HK-2 (cell line): ENCODE measurements at regions not wholly inside any gene's neighbourhood (a gene's known extent, or its start where the extent isn't known, plus 50 kb on each side); places are given as distances from the start of the nearest gene placed in this dataset.
"Not testable (repeated sequence)": the region's sequence is repeated elsewhere in the genome, so short reads cannot be mapped to it uniquely, and the experiment has no call there.

Experiments used
- DNase-seq: peaks from one replicate; pipeline ENCODE4 v3.0.0-alpha.2; 2018; ENCODE audit not compliant: unreplicated experiment

DNA sequence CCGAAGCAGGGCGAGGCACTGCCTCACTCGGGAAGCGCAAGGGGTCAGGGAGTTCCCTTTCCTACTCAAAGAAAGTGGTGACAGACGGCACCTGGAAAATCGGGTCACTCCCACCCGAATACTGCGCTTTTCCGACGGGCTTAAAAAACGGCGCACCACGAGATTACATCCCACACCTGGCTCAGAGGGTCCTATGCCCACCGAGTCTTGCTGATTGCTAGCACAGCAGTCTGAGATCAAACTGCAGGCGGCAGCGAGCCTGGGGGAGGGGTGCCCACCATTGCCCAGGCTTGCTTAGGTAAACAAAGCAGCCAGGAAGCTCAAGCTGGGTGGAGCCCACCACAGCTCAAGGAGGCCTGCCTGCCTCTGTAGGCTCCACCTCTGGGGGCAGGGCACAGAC, 549.4 kb downstream of the KIF20B start:
- not testable (repeated sequence) for DNase-seq

DNA sequence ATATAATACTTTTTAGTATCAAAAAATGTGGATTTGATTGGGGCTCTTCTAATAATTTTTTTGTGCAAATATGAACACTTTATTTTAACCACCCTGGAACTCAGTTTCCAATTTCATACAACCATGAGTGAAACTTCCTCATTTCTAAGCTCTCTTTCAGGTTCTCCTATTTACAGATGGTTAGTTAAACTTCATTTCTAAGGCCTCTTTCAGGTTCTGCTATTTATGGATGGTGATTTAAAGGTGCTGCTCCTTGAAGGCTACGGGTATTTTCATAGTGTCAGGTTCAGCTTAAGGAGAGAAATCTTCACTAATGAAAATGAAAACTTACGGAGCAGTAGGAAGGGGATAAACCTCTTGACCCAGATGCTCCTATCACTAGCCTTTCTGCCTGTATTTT, 568.3 kb downstream of the KIF20B start:
- no peak for DNase-seq

DNA sequence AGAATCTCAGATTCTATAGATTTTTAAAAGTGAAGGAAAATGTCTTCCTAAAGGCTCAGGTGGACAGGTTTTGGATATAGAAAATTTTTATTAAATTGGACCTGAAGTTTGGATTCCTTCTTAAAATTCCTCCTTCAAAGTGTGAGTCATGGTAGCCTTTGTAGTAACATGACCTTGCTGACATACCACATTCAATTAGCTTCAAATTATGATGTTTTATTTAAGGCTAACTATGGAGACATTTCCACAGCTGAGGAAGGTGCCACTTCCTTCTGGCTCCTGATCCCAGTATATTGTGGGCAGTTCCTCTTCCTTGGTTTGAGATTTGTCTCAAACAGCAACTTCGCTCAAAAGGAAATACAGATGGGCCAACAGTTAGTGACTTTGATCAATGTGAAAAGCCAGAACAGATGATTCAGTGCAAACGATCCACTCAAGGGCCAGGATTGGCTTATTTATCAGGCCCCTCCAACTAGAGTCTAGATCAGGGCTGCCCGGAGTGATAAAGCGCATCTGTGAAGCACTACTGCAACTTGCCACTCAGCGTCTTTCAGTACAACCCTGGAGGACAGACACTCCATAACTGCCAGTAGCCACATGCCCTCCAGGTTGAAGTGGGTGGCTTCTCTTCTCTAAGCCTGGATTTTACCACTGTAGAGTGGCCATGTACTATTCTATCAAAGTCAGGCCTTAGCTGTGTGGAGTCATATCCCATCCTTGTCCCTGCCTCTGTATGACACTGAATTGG, 573.5 kb downstream of the KIF20B start:
- no peak for DNase-seq

DNA sequence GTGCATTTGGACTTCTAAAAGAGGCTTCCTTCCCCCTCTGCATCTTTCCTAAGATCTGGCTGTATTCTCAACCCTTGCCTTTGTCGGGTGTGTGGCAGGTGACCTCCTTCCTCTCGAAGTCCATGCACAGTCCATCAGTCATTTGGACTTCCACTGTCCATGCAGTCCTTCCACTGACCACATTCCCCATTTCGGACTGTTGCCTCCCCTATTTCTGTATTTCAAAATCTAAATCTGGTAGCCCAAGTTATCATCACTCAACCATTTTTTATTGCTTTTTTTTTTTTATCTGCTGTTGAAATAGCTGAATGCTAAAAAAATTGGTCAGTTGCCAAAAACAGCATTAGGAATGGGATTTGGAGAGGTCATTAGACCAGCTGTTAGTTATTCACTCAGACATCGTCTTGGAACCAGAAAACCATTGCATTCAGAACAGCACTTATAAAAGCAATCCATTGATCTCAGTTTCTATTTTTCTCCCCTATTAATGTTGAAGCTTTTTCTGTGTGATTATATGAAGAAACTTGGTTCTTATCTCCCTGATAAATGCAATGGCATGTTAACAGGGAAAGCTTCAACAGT, 575.6 kb downstream of the KIF20B start:
- DNase-seq: no peak

DNA sequence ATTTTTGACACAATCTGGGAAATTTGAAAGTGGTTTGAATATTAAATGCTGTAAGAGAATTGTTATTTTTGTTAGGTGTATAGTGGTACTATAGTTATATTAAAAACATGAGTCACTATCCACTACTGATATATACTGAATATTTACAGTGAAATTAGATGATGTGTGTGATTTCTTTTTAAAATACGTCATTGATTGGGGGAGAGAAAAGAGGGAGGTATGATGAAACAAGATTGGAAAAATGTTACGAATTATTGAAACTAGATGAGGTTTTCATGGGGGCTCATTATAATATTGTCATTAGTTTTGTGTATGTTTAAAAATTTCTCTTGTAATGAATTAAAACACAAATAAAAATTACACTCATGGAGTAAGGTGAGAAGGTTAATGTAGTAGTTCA, 571.4 kb downstream of the HTR7 start:
- no peak for DNase-seq

DNA sequence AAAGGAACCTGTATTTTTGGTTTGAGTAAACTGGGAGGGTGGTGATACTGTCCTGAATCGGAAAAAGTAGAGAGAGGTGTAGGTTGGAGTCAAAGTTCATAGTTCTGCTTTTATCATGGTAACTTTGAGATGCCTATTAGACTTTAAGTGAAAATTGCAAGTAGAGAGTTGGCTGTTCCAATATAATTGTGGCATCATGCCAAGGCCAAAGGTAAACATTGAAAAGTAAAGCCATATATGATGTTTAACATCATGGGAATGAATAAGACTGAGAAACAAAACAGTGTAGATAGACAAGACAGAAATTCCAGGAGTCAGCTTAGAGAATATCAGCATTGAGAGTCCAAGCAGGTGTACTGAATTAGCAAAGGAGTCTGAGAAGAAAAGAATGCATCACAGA, 570.9 kb downstream of the HTR7 start:
- no peak for DNase-seq

DNA sequence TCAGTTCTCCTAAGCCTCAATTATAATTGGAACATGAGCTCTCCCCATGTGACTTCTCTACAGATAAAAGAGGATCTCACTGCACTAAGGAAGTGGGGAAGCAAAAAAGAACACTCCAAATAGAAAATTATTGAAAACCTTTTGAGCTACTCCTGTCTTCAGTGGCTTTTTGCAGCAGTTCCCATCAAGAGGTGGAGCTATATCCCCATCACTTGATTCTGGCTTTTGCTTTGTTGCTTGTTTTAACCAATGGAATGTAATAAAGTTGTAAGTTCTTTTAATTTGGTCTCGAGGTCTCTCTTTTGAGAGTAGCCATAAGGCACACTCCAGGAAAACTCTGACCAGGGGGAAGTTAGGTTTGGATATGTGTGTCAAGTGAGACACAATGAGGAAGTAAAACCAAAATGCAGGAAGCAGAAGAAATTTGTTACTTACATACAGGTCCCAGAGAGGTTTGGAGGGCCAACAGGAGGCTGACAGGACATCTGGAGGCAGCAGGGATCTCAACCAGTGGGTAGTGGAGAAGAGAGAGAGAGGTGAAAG, 569.4 kb downstream of the HTR7 start:
- DNase-seq: no peak

DNA sequence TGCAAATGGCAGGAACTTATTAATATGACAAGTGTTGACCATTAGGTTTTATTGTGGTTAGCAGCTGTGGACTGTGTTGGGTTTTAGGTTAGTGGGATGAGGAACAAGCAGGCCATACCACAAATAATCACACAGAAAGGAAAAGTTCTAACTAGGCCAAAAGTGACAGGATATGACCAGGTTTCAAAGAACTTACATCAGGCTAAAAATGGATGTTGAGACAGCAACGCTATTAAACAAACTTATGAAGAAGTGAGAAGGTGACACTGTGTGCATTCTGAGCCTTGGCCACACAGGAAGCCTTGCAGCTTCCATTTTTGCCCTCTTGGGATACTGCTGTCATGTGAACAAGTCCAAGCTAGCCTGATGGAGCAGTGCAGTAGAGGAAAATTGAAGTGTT, 568.8 kb downstream of the HTR7 start:
- no peak for DNase-seq

DNA sequence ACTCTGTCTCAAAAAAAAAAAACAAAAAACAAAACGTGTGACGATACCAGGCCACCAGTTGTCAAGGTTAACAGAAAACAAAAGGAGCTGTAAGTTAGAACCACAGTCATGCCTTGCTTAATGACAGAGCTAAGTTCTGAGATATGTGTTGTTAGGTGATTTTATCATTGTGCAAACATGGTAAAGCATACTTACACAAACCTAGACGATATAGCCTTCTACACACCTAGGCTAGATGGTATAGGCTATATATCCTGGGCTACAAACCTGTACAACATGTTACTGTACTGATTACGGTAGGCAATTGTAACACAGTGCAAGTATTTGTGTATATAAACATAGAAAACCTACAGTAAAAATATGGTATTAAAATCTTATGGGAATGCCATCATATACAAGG, 564.2 kb downstream of the HTR7 start:
- no peak for DNase-seq

DNA sequence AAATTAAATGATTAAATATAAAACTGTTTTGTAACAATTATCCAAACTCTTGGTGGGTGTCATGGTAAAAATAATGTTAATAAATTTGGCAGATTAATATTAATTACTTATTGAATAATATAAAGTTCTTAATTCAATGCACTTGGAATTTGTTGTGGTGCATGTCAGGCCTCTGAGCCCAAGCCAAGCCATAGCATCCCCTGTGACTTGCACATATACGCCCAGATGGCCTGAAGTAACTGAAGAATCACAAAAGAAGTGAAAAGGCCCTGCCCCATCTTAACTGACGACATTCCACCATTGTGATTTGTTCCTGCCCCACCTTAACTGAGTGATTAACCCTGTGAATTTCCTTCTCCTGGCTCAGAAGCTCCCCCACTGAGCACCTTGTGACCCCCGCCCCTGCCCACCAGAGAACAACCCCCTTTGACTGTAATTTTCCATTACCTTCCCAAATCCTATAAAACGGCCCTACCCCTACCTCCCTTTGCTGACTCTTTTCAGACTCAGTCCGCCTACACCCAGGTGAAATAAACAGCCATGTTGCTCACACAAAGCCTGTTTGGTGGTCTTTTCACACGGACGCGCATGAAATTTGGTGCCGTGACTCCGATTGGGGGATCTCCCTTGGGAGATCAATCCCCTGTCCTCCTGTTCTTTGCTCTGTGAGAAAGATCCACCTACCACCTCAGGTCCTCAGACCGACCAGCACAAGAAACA, 562.9 kb downstream of the HTR7 start:
- not testable (repeated sequence) for DNase-seq

DNA sequence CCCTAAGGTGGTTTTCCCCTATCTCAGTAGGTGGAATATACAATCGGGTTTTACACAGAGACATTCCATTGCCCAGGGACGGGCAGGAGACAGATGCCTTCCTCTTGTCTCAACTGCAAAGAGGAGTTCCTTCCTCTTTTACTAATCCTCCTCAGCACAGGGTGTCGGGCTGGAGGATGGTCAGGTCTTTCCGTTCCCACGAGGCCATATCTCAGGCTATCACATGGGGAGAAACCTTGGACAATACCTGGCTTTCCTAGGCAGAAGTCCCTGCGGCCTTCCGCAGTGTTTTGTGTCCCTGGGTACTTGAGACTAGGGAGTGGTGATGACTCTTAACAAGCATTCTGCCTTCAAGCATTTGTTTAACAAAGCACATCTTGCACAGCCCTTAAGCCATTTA, 555.8 kb downstream of the HTR7 start:
- DNase-seq: not testable (repeated sequence)

DNA sequence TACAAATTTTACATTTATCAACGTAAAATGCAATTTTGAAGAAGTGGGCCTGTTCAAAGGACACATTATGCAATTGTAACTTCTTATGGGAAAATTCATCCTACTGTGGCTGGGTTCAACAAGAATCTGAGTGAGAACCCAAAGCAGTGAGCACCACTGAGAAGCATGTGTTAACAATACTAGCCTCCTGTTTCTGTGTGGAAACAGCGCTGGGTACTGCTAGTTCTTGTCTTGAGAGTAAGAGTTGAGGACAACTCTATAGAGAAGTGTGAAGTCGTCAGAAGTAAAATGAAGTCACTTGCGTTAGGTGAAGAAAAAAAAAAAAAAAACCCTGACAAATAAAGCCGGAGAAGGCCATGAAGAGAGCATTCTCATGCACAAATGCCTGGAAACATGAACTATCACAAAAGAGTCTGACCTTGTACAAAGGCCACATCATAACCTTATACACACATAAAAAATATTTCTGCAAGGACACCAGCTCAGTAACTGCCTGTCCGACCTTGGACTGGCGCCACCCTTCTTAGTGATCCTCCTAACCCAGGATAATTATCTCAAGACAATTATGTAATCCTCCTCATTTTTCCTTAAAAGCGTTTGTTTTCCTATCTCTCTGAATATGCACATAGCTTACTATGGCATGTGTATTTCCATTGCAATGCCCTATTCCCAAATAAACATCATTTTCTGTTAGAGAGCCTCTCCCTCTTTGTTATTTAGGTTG, 554.9 kb downstream of the HTR7 start:
- DNase-seq: no peak

DNA sequence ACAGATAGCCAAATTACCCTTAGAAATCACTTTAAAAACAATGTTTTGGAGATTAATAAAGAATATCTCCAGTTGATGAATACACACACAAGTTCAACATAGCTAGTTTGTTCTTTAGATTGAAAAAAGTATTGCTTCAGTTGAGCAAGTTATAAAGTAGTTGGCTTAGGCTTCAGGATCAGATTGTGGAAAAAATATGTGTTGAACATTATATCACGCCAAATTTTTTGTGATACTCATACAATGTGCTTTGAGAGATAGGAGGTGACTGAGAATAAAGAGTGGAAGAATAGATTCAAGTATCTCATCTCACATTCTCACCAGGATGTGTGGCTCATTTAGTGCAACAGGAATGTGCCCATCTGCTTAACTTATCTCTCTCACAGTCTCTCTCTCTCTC, 553.3 kb downstream of the HTR7 start:
- no peak for DNase-seq

DNA sequence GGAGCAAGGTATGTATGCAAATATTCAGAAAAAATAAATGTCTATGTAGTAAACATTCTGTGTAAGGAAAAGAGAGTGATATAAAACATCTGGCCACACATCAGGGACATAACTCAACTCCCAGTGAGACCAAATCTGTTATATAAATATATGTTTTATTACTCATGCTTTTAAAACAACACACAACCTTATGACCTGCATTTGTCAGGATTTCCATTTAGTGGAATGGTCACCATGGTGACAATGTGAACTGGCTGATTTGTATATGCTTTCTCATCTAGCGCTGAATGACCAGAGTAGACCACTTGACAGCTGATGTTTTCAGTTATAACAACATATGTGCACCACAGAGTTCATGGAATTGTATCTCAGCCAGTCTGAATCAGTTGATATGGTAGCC, 551.7 kb downstream of the HTR7 start:
- no peak for DNase-seq

DNA sequence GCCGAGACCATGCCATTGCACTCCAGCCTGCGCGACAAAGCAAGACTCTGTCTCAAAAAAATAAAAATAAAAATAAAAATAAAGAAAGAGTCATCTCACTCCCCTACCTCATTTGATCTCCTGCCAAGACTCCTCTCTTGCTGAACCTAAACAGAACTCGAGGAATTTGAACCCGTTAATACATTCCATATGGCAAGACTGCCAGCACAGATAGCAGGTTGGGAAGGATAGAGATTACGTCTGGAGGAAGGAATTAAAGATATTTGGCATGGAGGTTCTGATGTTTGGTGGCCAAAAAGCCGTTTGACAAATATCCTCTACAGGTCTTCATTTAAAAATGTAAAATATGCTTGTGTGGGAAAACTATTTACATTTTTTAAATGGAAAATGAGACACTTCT, 549.6 kb downstream of the HTR7 start:
- no peak for DNase-seq

DNA sequence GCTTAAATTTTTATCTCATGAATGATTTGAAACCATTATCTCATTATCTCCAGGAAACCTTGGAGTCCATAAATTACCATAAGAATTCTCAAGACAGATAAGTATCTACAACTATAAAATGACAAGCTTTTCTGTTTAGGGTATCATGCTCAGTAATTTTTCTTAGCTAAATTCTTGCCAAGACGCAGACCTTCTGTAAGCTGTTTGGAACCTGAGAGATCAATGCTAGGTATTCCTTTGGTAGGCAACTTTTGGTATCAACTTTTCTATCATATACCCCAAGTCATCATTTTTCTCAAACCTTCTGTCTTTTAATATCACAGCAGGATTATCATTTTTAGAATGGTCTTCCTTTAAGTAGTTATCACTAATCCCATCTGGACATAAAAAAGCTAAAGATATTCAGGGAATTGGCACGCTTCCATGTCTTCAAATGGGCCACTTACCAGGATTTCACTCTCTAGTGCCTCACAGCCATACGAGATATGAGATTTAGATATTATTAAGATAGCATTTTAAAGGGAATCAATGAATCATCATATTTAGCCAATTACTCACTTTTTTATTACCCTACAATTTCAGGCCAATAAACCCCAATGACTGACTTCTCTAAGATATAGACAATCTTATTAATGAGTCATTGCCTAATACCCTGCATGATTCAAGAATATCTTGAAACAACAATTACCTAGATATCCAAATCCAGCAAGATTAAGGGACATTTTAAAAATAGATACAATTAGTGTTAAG, 544.1 kb downstream of the HTR7 start:
- DNase-seq: no peak

DNA sequence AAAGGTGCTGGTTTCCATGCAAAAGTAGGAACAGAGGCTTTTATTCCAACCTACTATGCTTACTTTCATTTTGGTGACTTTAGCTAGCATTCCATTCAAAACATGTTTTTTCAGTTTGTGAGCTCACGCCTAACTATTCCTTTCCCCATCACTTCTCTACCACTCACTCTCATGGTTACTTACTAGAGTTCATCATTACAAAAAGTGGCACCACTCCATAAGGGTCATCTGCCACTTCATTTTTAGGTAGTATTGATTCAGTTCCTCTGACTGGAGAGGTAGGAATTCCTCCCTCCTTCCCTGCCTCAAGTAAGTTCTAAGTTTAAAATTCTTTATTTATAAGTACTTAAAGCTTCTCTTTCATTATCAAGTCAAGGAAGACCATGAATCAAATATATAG, 543.1 kb downstream of the HTR7 start:
- DNase-seq: no peak

DNA sequence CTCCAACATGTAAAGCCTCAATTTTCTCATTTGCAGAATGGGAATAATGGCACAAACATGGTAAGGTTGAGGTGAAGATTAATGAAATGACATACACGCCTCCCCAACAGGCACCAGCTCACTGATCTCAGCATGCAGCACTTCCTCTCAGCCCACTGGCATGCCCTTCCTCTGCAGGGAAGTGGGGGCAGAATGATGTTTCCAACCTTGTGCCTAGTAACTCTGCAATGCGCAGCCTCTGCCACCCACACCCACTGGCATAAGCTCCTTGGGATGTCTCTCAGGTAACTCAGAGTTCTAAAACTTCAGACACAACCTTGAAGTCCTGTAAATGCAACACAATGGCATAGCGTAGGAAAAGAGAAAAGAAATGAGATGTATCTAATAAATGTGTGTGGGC, 540.7 kb downstream of the HTR7 start:
- no peak for DNase-seq

DNA sequence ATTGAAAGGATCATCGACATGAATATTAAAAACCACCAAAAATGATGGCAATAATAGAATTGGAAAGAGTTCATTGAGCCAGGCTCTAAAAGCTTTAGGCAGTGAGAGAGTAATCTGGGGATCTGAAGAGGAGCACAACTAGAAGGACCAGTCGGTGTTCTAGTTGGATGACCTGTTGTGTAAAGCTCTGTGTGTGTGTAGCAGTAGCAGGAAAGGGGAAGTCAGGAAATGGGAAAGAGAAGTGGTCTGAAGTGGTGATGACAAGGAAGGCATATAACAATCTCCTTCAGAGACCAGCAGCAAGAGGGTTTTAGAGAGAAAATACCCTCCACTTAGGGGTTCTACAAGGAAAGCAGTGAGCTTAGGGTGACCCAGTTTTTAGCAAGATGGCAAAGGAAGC, 539.2 kb downstream of the HTR7 start:
- DNase-seq: no peak

DNA sequence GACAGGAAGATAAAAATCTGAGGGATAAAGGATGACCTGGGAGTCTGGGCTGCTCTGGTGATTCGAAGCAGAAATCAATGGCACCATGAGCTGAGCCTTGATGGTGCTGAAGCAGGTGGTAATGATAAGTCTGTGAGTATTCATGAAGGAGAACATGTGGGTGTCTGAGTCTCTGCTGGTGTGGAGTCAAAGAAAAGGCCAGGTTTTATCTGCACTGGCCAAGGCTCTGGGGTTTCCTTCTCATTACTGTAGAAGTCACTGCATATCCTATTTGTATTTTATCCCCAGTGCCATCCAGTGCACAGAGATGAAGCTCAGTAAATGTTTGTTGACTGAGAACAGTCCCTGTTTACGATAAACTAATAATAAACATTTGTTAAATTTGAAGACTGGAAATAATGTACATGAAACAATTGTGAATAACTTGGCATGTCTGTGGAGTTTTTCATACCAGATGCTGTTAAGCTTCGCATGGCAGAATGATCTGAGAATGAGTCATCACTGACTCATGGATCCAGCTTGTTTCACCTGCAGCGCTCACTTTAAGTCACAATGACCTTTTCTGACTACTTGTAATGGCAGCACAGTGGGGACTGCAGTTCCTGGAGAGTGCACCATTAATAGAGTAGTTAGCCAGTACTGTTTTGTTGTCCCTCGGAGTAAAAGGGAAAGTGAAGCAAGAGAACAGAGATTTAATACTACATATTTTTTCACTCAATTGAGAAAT, 538.5 kb downstream of the HTR7 start:
- peak; percentile 31 for DNase-seq
